ENCODE measurements at regions not wholly inside any gene's neighbourhood (a gene's known extent, or its start where the extent isn't known, plus 50 kb on each side); places are given as distances from the start of the nearest gene placed in this dataset.

GRCh38 chr3:25125201-25125600 lies 302.9 kb upstream of the RARB start:
- no peak for DNase-seq (ENCODE audit: extremely low read depth, low read depth)

- no peak for DNase-seq (ENCODE audit: extremely low read depth, low read depth)
These were observed 299.3 kb upstream of the RARB start for GRCh38 chr3:25128735-25129134.

GRCh38 chr3:25130724-25131520 lies 297.1 kb upstream of the RARB start:
- DNase-seq (ENCODE audit: extremely low read depth, low read depth): no peak

GRCh38 chr3:25133588-25133987 lies 294.5 kb upstream of the RARB start:
- DNase-seq (ENCODE audit: extremely low read depth, low read depth): no peak

- no peak for DNase-seq (ENCODE audit: extremely low read depth, low read depth)
These were observed 290.5 kb upstream of the RARB start for GRCh38 chr3:25137606-25138005.

- no peak for DNase-seq (ENCODE audit: extremely low read depth, low read depth)
These were observed 288.8 kb upstream of the RARB start for GRCh38 chr3:25139267-25139666.

- no peak for DNase-seq (ENCODE audit: extremely low read depth, low read depth)
These were observed 285.3 kb upstream of the RARB start for GRCh38 chr3:25142609-25143355.

GRCh38 chr3:25143356-25144025 lies 284.6 kb upstream of the RARB start:
- no peak for DNase-seq (ENCODE audit: extremely low read depth, low read depth)

- no peak for DNase-seq (ENCODE audit: extremely low read depth, low read depth)
These were observed 283.6 kb upstream of the RARB start for GRCh38 chr3:25144430-25144829.

- DNase-seq (ENCODE audit: extremely low read depth, low read depth): no peak
These were observed 282.9 kb upstream of the RARB start for GRCh38 chr3:25145176-25145575.

- no peak for DNase-seq (ENCODE audit: extremely low read depth, low read depth)
These were observed 277.9 kb upstream of the RARB start for GRCh38 chr3:25150199-25150598.

- no peak for DNase-seq (ENCODE audit: extremely low read depth, low read depth)
These were observed 276.7 kb upstream of the RARB start for GRCh38 chr3:25151281-25151902.

GRCh38 chr3:25151903-25152295 lies 276.2 kb upstream of the RARB start:
- no peak for DNase-seq (ENCODE audit: extremely low read depth, low read depth)

GRCh38 chr3:25153136-25153535 lies 274.9 kb upstream of the RARB start:
- DNase-seq (ENCODE audit: extremely low read depth, low read depth): no peak

- no peak for DNase-seq (ENCODE audit: extremely low read depth, low read depth)
These were observed 274.5 kb upstream of the RARB start for GRCh38 chr3:25153561-25153960.

- no peak for DNase-seq (ENCODE audit: extremely low read depth, low read depth)
These were observed 272.2 kb upstream of the RARB start for GRCh38 chr3:25155652-25156471.

- peak; percentile 9 for DNase-seq (ENCODE audit: extremely low read depth, low read depth)
These were observed 271.4 kb upstream of the RARB start for GRCh38 chr3:25156626-25157025.

- no peak for DNase-seq (ENCODE audit: extremely low read depth, low read depth)
These were observed 262.8 kb upstream of the RARB start for GRCh38 chr3:25165306-25165705.

GRCh38 chr3:25166016-25166415 lies 262.0 kb upstream of the RARB start:
- DNase-seq (ENCODE audit: extremely low read depth, low read depth): no peak

- DNase-seq (ENCODE audit: extremely low read depth, low read depth): no peak
These were observed 258.9 kb upstream of the RARB start for GRCh38 chr3:25169151-25169550.

Data from NCI-H460 (cell line).